Sigmoid colon (tissue), 4 donors: ENCODE measurements at regions not wholly inside any gene's neighbourhood (a gene's known extent, or its start where the extent isn't known, plus 50 kb on each side); places are given as distances from the start of the nearest gene placed in this dataset.

ENCODE experiments used
- CTCF ChIP-seq, 4 experiments: fragments of 450-650 bp in 3 of 4; fragments of 200-600 bp in 1 of 4; IDR thresholded peaks; one replicate each; pipeline ENCODE4 v1.5.1; 2016 to 2019; ENCODE audit warnings: antibody characterized with exemption in 4 of 4, mild to moderate bottlenecking in 3 of 4, moderate library complexity in 2 of 4
- EP300 ChIP-seq, 4 donors: sonication (generic); formaldehyde crosslinking; IDR thresholded peaks; one replicate each; pipeline ENCODE4 v1.6.1; 2017; ENCODE audit warnings: antibody characterized with exemption in 4 of 4
- POLR2A ChIP-seq, 2 donors: fragments of 450-650 bp; IDR thresholded peaks; one replicate each; pipeline ENCODE4 v1.6.1; 2016; ENCODE audit warnings: antibody characterized with exemption in 2 of 2, mild to moderate bottlenecking in 2 of 2, moderate library complexity in 2 of 2
- POLR2AphosphoS5 ChIP-seq, 4 donors: sonication (generic); formaldehyde crosslinking; IDR thresholded peaks; one replicate each; pipeline ENCODE4 v1.6.1; 2017; ENCODE audit warnings: antibody characterized with exemption in 4 of 4

GRCh38 chr5:155915601-155916000, 411.4 kb upstream of the SGCD start:
- TF ChIP-seq POLR2A (IDR thresholded peaks at IDR 0.05) (no peak), CTCF (IDR thresholded peaks at IDR 0.05) (no peak), POLR2AphosphoS5 (IDR thresholded peaks at IDR 0.05) (no peak), EP300 (IDR thresholded peaks at IDR 0.05) (no peak)
